ENCODE measurements at regions not wholly inside any gene's neighbourhood (a gene's known extent, or its start where the extent isn't known, plus 50 kb on each side); places are given as distances from the start of the nearest gene placed in this dataset.
"Not testable (repeated sequence)": the region's sequence is repeated elsewhere in the genome, so short reads cannot be mapped to it uniquely, and the experiment has no call there.

DNA sequence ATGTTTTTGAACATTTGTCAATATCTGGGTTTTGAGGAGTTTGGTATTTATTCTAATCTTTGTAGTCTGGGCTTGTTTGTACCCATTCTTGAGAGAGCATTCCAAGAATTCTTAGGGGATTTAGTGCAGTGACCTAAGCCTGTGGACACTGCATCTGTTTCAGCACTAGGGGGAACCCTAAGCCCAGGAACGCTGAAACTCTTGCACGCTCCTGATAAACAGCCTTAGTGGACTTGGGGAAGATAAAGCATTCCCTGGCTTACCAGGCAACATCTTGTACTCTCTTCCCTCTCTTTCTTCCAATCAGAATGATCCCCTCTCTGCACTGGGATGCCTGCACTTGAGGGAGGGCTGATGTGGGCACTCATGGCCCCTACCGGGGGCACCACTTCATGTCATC, 654.9 kb upstream of the HTR2C start:
- peak in 4 of 51 donors; percentile 0 to 1 (median 0) for DNase-seq

DNA sequence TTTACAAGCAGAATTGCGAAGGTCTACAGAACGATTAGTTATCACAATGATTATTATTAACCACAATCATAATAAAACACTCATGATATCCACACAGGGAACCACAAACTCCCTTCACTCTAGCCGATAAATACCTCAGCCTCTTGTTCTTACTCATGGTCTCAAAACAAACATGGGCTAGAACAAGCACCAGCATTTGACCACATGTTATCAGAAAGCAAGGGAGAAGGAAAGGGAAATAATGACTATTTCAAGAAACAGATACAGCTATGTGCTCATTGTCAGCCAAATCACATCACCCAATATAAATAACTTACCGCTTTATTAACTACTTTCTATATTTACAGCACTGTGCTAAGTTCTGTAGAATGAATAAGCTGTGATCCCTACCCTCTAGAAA, 663.2 kb upstream of the HTR2C start:
- no peak for DNase-seq

DNA sequence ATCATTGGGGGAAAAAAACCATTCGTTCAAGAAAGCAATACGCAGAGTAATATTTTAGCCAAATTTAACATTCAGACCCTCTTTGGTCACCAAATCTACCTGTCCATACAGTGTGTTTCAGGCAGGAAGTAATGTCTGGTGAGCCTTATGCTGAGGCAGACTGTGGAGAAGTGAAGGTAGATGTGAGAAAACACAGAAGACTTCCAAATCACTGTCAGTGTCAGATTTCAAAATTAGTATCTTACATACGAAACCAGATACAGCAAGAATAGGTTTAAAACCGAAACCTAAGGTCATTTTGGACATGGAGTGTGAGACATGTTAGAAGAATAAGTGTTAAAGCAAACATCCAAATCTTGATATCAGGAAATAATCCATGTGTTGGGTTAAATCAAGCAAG, 664.5 kb upstream of the HTR2C start:
- DNase-seq, result no peak

DNA sequence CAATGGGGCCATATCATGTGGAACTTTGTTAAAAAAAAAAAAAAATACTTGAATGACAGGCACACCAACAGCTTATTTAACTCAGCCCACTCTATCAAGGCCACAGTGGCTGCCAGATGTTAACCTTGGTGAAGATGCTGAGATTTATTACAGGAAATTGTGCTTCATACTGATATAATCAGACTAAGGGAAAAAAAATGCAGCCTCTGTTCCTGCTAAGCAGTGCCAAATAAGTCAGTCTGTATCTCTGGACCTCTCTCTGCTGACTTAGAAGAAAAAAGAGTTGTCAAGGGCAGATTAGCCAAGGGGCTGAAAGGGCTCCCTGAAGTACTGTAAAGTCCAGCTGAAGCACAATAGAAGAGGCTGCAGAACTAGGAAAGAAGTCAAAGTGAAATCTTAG, 677.7 kb upstream of the HTR2C start:
- no peak for DNase-seq

DNA sequence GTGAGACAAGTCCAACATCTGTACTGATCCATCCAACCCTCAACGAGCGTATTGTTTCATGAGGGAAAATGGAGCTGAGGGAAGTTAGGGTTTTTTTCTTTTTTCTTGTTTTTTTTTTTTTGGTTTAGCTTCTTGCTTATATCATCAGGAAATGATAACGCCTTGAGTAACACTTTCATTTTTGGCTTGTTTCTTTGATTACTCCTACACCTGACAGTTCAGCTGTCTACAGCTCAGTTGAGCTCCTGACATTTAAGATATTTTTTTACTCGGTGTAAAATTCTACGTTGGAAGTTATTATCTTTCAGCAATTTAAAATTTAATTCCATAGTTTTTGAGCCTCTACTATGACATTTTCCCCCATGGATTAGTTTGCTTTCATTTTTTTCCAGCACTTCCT, 691.0 kb upstream of the HTR2C start:
- DNase-seq, result no peak

DNA sequence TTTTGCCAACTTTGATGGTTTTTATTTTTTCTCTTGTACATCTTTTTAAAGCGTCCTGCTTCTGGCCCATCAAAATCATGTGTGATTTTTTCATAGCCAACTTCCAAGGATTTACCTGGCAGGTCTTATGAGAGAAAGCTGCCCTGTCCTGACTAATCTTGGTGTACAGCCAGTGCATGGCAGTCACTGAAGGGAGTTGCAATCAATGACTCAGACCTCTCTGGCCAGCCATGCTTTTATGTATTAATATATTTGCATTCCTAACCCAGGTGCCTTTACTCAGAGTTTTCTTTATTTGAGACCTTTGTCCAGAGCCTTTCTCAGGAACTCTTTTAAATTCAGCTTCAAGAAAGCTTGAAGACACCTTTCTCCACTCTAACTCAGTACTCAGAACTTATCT, 691.5 kb upstream of the HTR2C start:
- no peak for DNase-seq

DNA sequence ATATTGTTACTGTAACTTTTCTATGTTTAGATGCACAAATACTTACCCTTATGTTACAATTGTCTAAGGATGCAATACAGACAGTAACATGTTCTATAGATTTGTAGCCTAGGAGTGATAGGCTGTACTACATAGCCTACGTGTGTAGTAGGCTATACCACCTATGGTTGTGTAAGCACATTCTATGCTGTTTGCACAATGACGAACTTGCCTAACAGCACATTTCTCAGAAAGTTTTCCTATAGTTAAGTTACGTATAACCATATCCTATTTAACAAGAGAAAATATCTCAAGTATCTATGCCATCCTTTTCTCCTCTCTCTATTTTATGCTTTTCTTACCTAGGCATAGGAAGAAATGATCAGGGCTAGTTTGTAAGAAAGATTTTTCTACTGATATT, 710.8 kb upstream of the HTR2C start:
- DNase-seq, result no peak

DNA sequence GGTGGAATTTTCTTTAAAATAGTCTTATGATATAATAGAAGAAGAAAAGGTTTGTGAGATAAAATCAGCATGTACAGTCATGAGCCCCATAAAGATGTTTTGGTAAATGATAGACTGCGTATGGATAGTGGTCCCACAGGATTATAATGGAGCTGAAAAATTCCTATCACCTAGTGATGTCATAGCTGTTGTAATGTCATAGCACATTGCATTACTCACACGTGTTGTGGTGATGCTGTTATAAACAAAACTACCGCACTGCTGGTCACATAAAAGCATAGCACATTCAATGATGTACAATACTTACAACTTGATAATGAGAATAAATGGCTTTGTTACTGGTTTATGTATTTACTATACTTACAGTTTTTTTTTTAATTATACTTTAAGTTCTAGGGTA, 715.2 kb upstream of the HTR2C start:
- DNase-seq, result no peak

DNA sequence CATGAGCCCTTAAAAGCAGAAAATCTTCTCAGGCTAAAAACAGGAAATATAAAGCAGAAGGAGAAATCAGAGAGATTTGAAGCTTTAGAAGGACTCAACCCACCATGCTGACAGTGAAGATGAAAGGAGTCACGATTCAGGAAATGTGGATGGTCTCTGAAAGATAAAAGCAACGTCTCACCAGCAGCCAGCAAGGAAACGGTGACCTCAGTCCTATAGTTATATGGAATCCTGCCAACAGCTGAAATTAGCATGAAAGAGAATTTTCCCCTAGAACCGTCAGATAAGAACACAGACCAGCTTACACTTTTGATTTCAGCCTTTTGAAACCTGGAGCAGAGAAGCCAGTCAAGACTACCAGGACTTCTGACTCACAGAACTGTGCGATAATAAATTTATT, 715.7 kb upstream of the HTR2C start:
- no peak for DNase-seq

DNA sequence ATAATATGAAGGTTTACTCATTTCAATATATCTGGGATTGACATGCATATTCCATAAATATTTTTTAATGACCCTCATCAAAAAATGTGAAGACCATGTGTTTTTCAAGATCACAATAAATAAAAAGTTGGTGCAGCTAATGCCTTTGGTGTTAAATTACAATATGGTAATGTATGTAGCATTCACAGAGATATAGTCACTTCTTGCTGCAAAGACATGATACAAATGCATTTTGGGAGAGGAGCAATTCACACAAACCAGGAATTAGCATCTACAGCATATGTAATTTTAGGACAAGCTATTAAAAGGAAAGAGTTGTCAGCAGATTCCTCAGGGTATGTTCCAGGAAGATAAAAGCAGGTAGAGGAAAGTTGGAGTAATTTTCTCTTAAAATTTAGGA, 734.5 kb upstream of the HTR2C start:
- DNase-seq, result no peak

DNA sequence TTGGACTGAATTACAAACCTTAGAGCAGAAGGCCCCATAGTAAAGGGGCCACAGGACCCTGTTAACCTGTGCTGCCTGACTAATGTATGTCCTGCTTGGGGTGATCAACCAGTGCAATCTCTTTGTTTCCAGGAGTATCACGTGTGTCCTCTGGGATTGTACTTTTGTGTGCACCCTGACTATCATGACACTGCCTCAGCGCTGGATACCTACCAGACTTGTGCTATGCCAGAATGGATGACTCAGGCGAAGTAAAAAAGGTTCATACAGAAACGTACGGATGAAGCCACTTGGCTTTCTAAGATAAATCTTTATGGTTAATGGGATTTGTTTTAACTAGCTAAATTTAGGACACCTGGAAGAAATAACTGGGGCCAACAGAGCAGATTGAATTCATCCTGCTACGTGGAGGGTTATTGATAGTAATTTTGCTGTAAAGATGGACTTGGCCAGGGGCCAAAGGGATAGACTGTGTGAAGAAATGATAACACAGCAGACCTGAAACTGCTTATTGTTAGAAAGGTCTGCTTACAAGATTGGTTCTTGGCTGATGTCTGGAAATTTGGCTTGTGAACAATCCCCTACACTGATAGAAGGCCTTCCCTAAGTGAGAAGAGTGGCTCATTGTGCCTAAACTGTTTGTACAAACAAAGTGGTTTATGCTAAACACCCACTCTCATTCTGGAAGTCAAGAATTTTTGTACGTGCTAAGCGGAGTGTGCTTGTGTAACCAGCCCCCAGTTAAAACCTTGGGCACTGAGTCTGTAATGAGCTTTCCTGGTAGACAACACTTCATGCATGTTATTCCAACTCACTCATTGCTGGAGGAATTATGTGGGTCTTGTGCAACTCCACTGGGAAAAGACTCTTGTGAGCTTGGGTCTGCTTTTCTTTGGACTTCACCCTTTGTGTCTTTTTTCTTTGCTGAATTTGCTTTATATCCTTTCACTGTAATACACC, 750.5 kb upstream of the HTR2C start:
- no peak for DNase-seq

DNA sequence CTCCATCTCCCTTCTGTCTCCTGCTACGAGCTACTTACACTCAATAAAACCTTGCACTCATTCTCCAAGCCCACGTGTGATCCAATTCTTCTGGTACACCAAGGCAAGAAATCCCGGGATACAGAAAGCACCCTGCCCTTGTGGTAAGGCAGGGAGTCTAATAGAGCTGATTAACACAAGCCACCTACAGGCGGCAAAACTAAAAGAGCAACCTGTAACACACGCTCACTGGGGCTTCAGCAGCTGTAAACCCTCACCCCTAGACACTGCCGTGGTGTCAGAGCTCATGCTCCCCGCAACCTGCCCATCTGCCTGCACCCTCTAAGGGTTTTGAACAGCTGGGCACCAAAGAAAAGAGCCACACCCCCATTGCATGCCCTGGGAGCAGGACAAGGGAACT, 755.4 kb upstream of the HTR2C start:
- no peak for DNase-seq

DNA sequence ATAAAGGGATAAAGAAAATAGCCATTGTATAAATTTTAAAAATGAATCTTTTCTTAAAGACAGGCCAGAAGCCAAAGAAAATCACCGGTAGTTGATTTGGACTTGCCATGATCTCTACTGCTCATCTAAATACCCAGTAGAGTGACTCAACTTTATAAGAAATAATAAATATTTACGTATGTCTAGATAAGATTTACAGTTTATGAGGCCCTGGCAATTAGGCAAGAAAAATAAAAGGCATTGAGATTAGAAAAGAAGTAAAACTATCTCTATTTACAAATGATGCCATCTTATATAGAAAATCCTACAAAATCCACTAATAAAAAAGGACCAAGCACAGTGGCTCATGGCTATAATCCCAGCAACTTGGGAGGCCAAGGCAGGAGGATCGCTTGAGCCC, 765.5 kb upstream of the HTR2C start:
- DNase-seq, result no peak

DNA sequence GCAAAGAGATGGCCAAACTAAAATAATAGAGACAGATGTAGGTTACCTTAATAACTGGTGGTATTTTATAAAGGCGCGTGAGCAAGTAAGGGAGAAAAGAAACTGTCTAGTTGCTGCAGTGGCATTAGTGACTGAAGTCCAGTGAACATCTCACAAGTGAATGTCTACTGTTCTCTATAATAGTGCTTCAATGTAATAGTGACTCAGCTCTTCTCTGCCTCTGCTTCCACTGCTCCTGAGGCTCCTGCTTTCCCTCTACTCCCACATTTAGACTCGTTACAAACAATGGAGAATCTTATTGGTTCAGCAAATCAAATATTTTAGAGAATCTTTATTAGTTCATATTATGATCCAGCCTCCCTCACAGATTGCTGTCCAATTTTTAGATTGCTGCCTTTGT, 779.1 kb upstream of the HTR2C start:
- no peak for DNase-seq

DNA sequence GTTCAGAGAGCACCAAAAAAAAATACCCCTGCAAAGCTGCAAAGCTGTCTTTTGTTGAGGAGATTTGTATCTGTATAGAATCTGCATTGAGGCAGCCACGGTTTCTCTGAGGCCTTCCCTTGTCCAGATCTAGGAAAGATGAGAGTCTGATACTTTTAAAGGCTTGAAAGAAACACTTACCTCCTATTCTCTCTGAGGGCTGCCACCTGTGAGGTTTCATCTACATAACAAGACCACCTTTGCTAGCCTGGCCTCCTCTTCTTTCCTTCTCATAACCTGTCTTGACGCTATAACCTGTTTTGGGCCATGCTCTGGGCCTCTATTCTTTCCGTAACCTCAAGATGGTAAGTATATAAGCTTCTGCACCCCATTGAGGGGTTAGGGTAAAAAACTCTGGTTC, 779.6 kb upstream of the HTR2C start:
- DNase-seq, result no peak

DNA sequence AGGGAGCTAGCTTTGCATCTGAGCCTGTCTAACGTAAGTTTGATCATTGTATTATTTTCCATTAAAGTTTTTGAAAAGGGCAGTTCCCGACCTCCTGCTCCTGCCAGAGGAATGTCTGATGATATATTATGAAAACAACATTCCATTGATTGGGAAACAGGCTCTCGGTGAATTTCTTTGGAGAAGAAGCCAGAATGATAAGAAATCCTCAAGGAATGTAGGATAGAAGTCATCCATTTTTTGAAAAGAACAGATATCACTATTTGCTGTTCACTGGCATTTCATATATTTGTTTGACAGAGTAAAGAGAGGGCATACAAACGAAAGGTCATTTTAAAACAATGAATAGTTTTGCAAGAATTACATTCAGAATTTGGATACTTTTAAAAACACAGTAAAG, 781.0 kb upstream of the HTR2C start:
- no peak for DNase-seq

DNA sequence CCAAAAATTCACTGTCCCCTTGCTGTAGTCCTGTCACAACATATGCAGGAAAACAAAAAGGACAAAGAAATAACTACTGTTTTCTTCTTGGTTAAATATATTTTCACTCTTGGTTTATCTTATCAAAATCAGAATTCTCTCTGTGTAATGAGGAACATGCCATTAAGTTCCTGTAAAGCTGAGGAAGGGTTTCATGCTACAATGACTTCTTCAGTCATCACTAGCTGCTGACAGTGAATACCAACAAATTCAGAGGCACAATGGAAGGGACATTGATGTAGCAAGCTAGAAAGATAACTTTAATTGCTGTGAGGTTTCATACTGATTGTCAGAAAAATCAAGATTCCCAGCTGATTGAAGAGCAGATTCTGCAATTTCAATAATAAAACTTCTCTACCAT, 782.9 kb upstream of the HTR2C start:
- DNase-seq, result no peak

DNA sequence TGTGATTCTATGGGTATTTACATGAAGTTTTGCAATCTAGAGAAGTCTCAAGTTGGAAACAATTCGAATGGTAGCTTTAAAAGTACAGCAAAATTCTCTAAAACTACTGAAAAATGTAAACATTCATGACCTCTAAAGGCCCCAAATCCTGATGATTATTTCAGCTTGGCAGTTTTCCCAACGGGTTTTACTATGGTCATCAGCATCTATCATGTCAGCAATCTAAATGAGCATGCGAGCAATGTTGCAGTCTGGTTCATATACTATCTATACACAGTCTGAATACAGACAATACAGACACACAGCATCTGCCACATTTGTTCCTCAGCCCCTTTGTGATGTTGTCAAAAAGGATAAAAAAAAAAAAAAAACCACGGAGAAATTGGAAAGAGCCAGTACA, 790.3 kb upstream of the HTR2C start:
- DNase-seq, result no peak

DNA sequence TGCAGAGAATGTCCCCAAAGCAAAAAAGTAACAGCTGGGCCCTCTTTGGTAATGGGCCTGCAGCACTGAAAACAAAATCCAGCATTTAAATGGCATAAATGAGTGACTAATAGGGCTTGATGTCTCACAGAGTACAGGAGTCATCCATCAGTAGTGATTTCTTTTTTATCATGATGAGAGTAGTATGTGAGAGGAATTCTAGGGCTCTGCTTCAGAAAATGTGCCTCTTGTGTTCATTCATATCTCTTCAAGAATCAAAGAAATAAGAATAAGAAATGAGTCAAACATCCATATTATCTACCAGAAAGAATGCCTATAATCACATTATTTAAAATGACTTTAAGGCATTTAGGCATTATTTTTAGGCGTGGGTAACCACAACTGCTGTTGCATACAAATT, 792.9 kb upstream of the HTR2C start:
- DNase-seq, result no peak

DNA sequence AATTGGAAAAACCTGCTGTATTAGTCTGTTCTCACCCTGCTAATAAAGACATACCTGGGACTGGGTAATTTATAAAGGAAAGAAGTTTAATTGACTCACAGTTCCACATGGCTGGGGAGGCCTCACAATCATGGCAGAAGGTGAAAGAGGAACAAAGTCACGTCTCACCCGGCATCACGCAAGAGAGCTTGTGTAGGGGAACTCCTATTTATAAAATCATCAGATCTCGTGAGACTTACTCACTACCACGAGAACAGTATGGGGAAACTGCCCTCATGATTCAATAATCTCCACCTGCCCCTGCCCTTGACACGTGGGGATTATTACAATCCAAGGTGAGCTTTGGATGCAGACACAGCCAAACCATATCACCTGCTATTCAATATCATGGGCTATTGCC, 799.1 kb upstream of the HTR2C start:
- not testable (repeated sequence) for DNase-seq

DNA sequence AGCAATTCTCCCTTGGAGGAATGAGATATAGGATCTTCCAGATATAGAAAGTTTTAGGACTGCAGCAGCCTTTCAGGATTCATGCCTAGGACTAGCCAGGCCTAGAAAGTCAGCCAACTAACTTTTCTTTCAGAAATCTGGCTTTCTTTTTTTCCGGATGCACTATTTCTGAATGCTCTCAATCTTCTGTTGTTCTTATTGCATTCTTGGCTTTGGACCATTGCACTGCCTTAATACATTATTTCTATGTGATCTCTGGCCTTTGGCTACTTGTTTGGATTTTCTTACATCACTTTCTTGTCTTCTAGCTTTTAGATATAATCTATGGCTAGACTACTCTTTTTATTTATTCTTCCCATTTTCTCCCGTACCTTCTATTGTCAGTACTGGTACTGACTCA, 813.1 kb upstream of the HTR2C start:
- DNase-seq, result no peak

DNA sequence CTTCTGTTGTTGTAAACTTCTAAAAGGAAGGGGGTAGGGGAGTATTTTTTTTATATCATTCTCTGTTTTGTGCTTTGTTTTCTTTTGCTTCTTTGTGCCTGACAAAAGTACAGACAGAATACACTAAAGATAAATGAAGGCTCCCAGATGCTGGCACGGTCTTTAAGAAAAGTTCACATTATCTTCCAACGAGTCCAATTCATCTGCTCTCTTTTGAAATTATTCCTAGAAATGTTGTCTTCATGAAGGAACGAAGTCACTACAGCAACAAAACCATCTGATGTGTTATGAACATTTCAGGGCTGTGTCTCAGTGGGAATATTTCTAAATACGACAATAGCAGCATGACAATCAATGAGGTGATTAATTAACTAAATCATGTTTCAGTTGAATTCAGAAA, 813.8 kb upstream of the HTR2C start:
- DNase-seq, result no peak

DNA sequence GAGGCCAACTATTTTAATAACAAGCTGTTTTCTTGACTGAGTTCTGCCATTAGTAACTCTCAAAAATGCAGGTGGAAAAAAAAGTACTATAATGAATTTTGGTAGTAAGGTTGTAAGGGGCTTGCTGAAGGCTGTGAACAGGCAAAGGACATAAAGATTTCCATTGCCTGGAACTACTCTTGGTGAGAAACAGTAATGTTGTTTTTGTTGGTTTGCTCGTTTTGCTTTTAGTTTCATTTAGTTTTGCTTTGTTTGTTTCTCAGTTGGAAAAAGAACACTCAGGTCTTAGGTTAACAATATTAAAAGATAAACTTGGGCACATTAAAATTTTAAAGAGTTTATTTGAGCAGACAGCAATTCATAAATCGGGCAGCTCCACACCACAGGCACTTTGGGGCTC, 824.5 kb upstream of the HTR2C start:
- no peak for DNase-seq

All from hypothalamus (tissue), 51 donors.